Parathyroid adenoma (tissue), 2 donors: ENCODE measurements at regions not wholly inside any gene's neighbourhood (a gene's known extent, or its start where the extent isn't known, plus 50 kb on each side); places are given as distances from the start of the nearest gene placed in this dataset.

Experiments
- H2AFZ ChIP-seq: fragments of 300-600 bp; sonication (generic); one replicate; pipeline ENCODE4 v1.7.0; 2017; ENCODE audit warnings: antibody characterized with exemption, mild to moderate bottlenecking
- H3K27ac ChIP-seq: fragments of 300-600 bp; sonication (generic); one replicate; pipeline ENCODE4 v1.7.0; 2017
- H3K27me3 ChIP-seq: fragments of 300-600 bp; sonication (generic); one replicate; pipeline ENCODE4 v1.7.0; 2017; ENCODE audit warnings: low read length; ENCODE audit not compliant: control insufficient read depth, insufficient read depth
- H3K36me3 ChIP-seq: fragments of 300-600 bp; sonication (generic); one replicate; pipeline ENCODE4 v1.7.0; 2017; ENCODE audit warnings: low read length; ENCODE audit not compliant: control insufficient read depth, insufficient read depth
- H3K4me1 ChIP-seq: fragments of 300-600 bp; sonication (generic); one replicate; pipeline ENCODE4 v1.7.0; 2017; ENCODE audit warnings: control low read depth
- H3K4me2 ChIP-seq: fragments of 300-600 bp; sonication (generic); one replicate; pipeline ENCODE4 v1.7.0; 2017; ENCODE audit warnings: low read length
- H3K4me3 ChIP-seq: fragments of 300-600 bp; sonication (generic); one replicate; pipeline ENCODE4 v1.7.0; 2017; ENCODE audit warnings: low read depth, low read length
- H3K79me2 ChIP-seq: fragments of 300-600 bp; sonication (generic); one replicate; pipeline ENCODE4 v1.7.0; 2017; ENCODE audit warnings: control low read depth
- H3K9ac ChIP-seq: fragments of 300-600 bp; sonication (generic); one replicate; pipeline ENCODE4 v1.7.0; 2017; ENCODE audit warnings: mild to moderate bottlenecking
- H3K9me3 ChIP-seq: fragments of 300-600 bp; sonication (generic); one replicate; pipeline ENCODE4 v1.7.0; 2017; ENCODE audit warnings: low read length; ENCODE audit not compliant: control insufficient read depth
- CTCF ChIP-seq: fragments of 300-600 bp; sonication (generic); IDR thresholded peaks from one replicate; pipeline ENCODE4 v1.7.0; 2017; ENCODE audit warnings: antibody characterized with exemption, mild to moderate bottlenecking
- donor health status: primary hyperparathyroidism.

- TF ChIP-seq CTCF = no peak
- Histone ChIP-seq H2AFZ (no peak overlapping the region), H3K4me2 (no peak overlapping the region), H3K36me3 (no peaks in the 10 kb centered on the region), H3K4me1 (no peaks in the 10 kb centered on the region), H3K9me3 (no peaks in the 10 kb centered on the region), H3K9ac (no peak overlapping the region), H3K27me3 (no peaks in the 10 kb centered on the region), H3K27ac (no peak overlapping the region), H3K79me2 (no peaks in the 10 kb centered on the region), H3K4me3 (no peak overlapping the region)
Observed at GRCh38 chr7:97495487-97495886, 236.4 kb upstream of the TAC1 start.

- Histone ChIP-seq H2AFZ (no peak overlapping the region), H3K4me2 (no peak overlapping the region), H3K36me3 (no peaks in the 10 kb centered on the region), H3K79me2 (no peaks in the 10 kb centered on the region), H3K27ac (no peak overlapping the region), H3K4me1 (no peaks in the 10 kb centered on the region), H3K9me3 (no peaks in the 10 kb centered on the region), H3K9ac (no peak overlapping the region), H3K4me3 (no peak overlapping the region), H3K27me3 (no peaks in the 10 kb centered on the region)
- peak; percentile 49 for TF ChIP-seq CTCF
Observed at GRCh38 chr7:97499204-97499603, 232.7 kb upstream of the TAC1 start.

- Histone ChIP-seq H3K9me3 (no peaks in the 10 kb centered on the region), H3K9ac (no peak overlapping the region), H3K79me2 (no peaks in the 10 kb centered on the region), H3K27me3 (no peaks in the 10 kb centered on the region), H3K4me3 (no peak overlapping the region), H3K36me3 (no peaks in the 10 kb centered on the region), H3K4me1 (no peaks in the 10 kb centered on the region), H2AFZ (no peak overlapping the region), H3K27ac (no peak overlapping the region), H3K4me2 (no peak overlapping the region)
- no peak for TF ChIP-seq CTCF
Observed at GRCh38 chr7:97503367-97504094, 228.4 kb upstream of the TAC1 start.

GRCh38 chr7:97506728-97507127 lies 225.2 kb upstream of the TAC1 start:
- H3K4me2 ChIP-seq = no peak overlapping the region
- H3K27ac ChIP-seq = no peak overlapping the region
- no peak for TF ChIP-seq CTCF
- H3K9ac ChIP-seq = no peak overlapping the region
- H3K9me3 ChIP-seq = no peaks in the 10 kb centered on the region
- H3K27me3 ChIP-seq = no peaks in the 10 kb centered on the region
- no peaks in the 10 kb centered on the region for H3K79me2 ChIP-seq
- no peak overlapping the region for H2AFZ ChIP-seq
- H3K4me1 ChIP-seq = no peaks in the 10 kb centered on the region
- no peaks in the 10 kb centered on the region for H3K36me3 ChIP-seq
- H3K4me3 ChIP-seq = no peak overlapping the region
